BLaER1 treated with 17β-estradiol and CSF1 and Interleukin-3, amounts not matched to agents 10 nM and 100 nM (cell line): ENCODE measurements at regions not wholly inside any gene's neighbourhood (a gene's known extent, or its start where the extent isn't known, plus 50 kb on each side); places are given as distances from the start of the nearest gene placed in this dataset.
"Not testable (repeated sequence)": the region's sequence is repeated elsewhere in the genome, so short reads cannot be mapped to it uniquely, and the experiment has no call there.

Experiments
- H3K27ac ChIP-seq, 11 experiments: shearing (Covaris generic); formaldehyde crosslinking; 2 replicates each; pipeline ENCODE4 v1.8.1; 2022
- H3K27me3 ChIP-seq, 11 experiments: shearing (Covaris generic); formaldehyde crosslinking; 2 replicates each; pipeline ENCODE4 v1.8.1; 2022
- H3K36me3 ChIP-seq, 11 experiments: shearing (Covaris generic); formaldehyde crosslinking; 2 replicates each; pipeline ENCODE4 v1.8.1; 2022
- H3K4me1 ChIP-seq, 10 experiments: shearing (Covaris generic); formaldehyde crosslinking; 2 replicates each; pipeline ENCODE4 v1.8.1; 2022
- H3K4me2 ChIP-seq, 11 experiments: shearing (Covaris generic); formaldehyde crosslinking; 2 replicates each; pipeline ENCODE4 v1.8.1; 2022
- H3K4me3 ChIP-seq, 10 experiments: shearing (Covaris generic); formaldehyde crosslinking; 2 replicates each; pipeline ENCODE4 v1.8.1; 2022
- H3K9ac ChIP-seq, 11 experiments: shearing (Covaris generic); formaldehyde crosslinking; 2 replicates each; pipeline ENCODE4 v1.8.1; 2022
- H3K9me3 ChIP-seq, 11 experiments: shearing (Covaris generic); formaldehyde crosslinking; replicated peaks in 1 of 11; 2 replicates each; pipeline ENCODE4 v1.8.1; 2022
- H4K20me1 ChIP-seq, 11 experiments: shearing (Covaris generic); formaldehyde crosslinking; 2 replicates each; pipeline ENCODE4 v1.8.1; 2022
- Cebpa-rat ChIP-seq, 11 experiments: shearing (Covaris generic); IDR thresholded peaks; 2 replicates each; pipeline ENCODE4 v1.8.1; 2022

DNA sequence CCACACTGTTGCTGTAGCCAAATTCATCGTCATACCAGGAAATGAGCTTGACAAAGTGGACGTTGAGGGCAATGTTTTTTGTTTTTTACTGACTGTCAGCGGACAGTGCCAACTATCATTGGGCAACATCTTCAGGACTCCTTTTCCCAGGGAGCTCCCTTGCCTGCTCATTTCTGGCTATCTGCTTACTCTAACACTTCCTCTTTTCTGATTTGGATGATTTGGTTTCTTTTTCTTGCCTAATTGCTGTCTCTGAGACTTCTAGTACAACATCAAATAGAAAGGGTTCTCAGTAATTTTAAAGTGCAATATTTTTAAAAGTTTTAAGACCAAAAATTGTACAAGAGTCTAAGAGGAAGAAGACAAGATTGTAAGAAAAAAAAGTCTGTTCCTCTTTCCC is 92.0 kb upstream of the KLHL4 start:
- Histone ChIP-seq H3K27ac (no peak overlapping the region), H3K4me3 (no peak overlapping the region), H3K4me2 (no peak overlapping the region), H3K27me3 (peaks cover 44 to 95% (median 80%) of the 10 kb centered on the region in 11 experiments), H3K9me3 (peaks cover 9 to 14% (median 10%) of the 10 kb centered on the region in 11 experiments), H4K20me1 (no peaks in the 10 kb centered on the region), H3K4me1 (no peaks in the 10 kb centered on the region), H3K36me3 (no peaks in the 10 kb centered on the region), H3K9ac (no peak overlapping the region)
- TF ChIP-seq Cebpa-rat (IDR thresholded peaks at IDR 0.05) = no peak

DNA sequence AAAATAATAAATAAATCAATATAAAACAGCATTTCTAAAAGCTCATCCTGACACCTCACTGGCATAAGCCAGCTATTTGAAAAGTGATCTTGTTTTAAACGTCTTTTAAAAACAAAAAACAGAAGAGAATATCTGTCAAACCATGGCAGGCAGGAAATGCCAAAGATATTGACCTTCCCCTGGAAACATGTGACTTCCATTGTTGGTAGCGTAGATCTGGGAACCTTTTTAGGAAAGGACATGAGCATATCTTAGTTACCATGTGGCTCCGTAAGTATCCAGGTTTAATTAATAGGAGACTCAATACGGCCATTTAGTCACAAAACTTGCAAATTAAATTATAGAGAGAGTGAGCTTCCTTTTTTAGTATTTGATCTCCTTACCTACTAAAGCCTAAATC is 83.0 kb upstream of the KLHL4 start:
- no peak overlapping the region for H3K4me3 ChIP-seq
- no peaks in the 10 kb centered on the region for H4K20me1 ChIP-seq
- TF ChIP-seq Cebpa-rat (IDR thresholded peaks at IDR 0.05) = no peak
- no peak overlapping the region for H3K9ac ChIP-seq
- no peak overlapping the region for H3K4me2 ChIP-seq
- no peaks in the 10 kb centered on the region for H3K4me1 ChIP-seq
- peaks cover 46 to 100% (median 96%) of the 10 kb centered on the region in 11 experiments for H3K27me3 ChIP-seq
- H3K27ac ChIP-seq = no peak overlapping the region
- H3K36me3 ChIP-seq = no peaks in the 10 kb centered on the region
- H3K9me3 ChIP-seq = 0 out of 22 replicates have a peak, but pooled peaks cover 0 to 6% (median 0%) of the 10 kb centered on the region in 11 experiments

DNA sequence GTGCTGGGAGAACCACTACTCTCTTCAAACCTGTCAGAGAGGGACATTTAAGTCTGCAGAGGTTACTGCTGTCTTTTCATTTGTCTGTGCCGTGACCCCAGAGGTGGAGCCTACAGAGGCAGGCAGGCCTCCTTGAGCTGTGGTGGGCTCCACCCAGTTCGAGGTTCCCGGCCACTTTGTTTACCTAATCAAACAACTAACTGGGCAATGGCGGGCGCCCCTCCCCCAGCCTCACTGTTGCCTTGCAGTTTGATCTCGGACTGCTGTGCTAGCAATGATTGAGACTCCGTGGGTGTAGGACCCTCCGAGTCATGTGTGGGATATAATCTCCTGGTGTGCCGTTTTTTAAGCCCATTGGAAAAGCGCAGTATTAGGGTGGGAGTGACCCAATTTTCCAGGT is 69.0 kb upstream of the KLHL4 start:
- H4K20me1 ChIP-seq, H3K9ac ChIP-seq, H3K27ac ChIP-seq, H3K36me3 ChIP-seq, H3K4me3 ChIP-seq, H3K4me1 ChIP-seq, H3K4me2 ChIP-seq: not testable (repeated sequence)
- Histone ChIP-seq H3K9me3 (peaks cover 5 to 18% (median 12%) of the 10 kb centered on the region in 11 experiments; a peak in 19 of 22 replicates), H3K27me3 (peaks cover 12 to 45% (median 40%) of the 10 kb centered on the region in 11 experiments; a peak in 19 of 22 replicates)

DNA sequence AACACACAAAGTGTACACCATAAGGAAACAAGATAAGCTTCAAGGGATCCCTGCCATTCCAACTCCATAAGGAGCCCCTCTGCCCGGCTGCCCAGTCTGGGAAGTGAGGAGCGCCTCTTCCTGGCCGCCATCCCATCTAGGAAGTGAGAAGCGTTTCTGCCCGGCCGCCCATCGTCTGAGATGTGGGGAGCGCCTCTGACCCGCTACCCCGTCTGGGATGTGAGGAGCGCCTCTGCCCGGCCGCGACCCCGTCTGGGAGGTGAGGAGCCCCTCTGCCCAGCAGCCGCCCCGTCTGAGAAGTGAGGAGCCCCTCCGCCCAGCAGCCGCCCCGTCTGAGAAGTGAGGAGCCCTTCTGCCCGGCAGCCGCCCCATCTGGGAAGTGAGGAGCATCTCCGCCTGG is 51.8 kb upstream of the KLHL4 start:
- Histone ChIP-seq H3K27me3 (peaks cover 22 to 89% (median 78%) of the 10 kb centered on the region in 11 experiments; a peak in 21 of 22 replicates), H3K9me3 (peaks cover 5 to 37% (median 15%) of the 10 kb centered on the region in 11 experiments; a peak in 16 of 22 replicates)
- not testable (repeated sequence) for H4K20me1 ChIP-seq, H3K4me1 ChIP-seq, H3K4me3 ChIP-seq, H3K4me2 ChIP-seq, H3K36me3 ChIP-seq, H3K27ac ChIP-seq, H3K9ac ChIP-seq
